GM21367 (cell line): ENCODE measurements at regions not wholly inside any gene's neighbourhood (a gene's known extent, or its start where the extent isn't known, plus 50 kb on each side); places are given as distances from the start of the nearest gene placed in this dataset.

Experiments used
- ATAC-seq: cut with Tn5 transposase; IDR thresholded peaks from one replicate; pipeline ENCODE4 v1.9.1; 2021; ENCODE audit not compliant: unreplicated experiment

DNA sequence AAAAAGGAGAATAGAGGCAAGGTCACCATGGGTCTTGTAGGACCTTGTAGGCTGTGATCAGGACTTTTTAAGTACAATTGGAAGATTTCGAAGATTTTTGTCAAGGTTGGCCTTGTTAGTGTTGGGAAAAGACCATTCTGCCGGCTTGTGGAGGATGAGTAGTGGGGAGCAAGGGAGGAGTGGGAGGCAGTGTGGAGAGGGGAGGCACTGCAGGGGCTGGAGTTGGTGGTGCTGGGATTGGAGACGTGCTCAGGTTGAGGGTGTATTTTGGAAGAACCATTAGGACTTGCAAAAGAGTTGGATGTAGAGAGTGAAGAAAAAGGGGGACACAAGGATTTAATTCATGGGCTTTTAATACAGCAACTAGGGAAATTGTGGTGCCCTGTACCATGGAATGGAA, 397.1 kb downstream of the TSN start:
- no peak for ATAC-seq

GRCh38 chr2:122156176-122156890, 400.9 kb downstream of the TSN start:
- no peak for ATAC-seq

- no peak for ATAC-seq
Measured at GRCh38 chr2:122157158-122157557, 401.7 kb downstream of the TSN start.

DNA sequence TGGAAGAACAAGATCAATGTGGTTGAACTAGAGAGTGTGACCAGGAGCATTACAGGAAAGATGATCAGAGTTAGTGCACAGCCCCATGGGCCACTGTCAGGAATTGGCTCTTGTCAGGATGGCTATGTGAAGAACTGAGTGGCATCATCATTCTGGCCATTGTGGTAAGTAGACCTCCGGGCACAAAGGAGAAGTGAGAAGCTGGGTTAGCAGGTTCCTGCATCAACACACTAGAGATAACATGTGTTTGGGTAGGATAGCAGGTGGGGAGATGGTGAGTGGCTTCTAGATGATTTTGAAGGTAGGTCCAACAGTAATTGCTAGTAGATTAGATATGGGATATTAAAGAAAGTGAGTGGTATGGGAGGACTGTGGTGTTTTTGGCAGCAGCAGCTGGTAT, 408.2 kb downstream of the TSN start:
- ATAC-seq: no peak

DNA sequence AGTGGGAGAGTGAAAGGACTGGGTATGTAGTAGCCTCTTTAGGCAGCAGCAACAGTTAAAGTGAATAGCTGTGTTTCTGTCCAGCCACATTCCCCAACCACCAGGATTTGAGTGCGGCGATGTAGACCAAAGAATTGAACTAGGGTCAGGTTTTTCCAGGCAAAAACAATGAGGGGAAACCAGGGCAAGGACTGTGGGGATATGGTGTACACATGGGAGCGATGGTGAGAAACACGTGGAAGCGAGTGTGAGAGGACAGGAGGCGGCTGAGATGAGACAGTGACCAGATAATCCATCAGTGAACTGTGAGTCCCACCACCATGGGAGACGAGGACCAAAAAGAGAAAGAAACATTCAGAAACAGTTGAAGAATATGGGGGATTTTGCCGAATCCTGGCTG, 409.5 kb downstream of the TSN start:
- ATAC-seq: no peak

DNA sequence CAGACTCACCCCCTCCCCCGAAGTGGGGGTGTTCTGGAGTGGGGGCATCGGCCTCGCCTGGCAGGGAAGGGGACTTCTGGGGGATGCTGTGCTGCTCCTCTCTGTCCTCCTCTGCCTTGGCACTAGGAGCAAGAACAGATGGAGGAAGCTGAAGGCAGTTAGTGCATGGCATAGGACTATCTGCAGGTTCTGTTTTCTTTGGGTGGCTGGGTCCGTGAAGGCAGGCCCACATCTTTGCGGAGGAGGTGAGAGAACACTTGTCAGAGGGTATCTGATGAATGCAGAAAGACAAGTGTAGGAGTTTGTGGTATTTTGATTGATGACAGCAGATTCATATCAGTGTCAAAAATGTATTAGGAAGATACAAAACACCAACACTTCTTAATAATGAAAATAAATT, 411.4 kb downstream of the TSN start:
- ATAC-seq: no peak

DNA sequence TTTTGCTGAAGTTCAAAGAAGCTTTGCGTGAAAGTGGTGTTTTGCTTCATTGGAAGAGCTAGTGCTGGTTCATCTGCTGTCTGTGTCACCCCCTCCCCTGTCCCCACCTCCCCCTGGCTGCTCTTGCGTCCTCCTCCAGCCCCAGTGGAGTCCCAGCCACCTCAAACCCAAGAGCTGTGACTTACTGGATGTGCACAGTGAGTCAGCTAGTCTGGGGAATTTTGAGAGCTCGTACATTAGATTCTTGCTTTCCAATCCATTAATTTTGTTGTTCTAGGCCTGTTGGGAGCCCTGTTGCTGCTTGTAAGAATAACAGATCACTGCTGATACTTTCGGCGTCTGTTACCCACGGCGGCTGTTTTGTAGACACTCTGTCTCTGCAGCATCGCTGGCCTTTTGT, 412.1 kb downstream of the TSN start:
- ATAC-seq: no peak

DNA sequence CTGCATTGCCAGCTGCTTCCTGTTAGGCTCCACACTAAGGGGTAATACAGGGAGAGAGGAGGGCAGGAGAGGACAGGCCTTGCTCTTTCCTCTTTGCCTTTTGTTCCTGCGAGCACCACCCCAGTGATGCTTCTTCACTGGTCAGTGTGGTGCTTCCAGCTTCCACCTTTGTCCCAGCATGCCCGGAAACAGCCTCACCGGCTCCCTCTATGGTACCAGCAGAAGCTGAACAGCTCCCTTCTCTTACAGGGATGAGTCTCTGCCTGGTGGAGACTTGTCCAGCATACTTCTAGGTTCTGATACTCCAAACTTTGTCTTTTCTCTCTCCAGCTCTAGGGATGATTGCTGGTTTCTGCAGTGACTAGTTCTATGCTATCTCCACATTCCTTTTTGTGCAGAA, 413.3 kb downstream of the TSN start:
- ATAC-seq: no peak

DNA sequence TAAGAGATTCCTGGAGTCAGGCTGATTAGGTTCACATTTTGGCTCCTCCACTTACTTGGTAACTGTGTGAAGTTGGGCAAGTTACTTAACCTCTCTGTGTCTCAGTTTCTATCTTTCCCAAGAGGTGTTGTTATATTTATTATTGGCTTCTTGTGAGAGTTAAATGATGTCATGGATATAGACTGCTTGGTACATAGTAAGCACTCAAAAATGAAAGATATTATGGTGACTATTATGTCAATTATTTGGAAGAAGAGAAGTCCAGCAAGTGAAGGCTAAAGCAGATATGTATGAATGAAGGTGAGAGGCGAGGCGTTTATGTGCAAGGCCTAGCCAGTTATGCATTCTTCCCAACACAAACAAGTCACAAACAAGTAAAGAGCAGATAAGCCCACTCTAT, 417.4 kb downstream of the TSN start:
- ATAC-seq: no peak

DNA sequence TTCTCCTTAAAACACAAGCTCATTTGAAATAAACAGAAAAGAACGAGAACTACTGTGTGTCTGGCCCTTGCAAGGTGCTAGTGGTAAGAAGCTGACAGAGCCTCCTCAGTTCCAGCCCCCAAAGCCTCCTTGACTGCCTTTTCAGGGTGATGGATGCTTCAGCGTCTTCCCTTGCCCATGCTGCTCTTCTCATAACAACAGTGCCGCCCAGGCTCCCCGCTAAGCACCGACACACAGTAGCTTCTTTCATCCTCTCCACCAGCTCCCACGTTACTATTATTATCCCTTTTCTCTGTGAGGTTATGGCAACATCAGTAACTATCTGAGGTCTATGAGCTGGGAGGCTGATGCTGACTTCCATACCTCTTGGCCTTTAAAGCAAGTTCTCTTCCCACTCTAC, 418.6 kb downstream of the TSN start:
- no peak for ATAC-seq

- no peak for ATAC-seq
Measured at GRCh38 chr2:122179492-122180165, 424.2 kb downstream of the TSN start.

DNA sequence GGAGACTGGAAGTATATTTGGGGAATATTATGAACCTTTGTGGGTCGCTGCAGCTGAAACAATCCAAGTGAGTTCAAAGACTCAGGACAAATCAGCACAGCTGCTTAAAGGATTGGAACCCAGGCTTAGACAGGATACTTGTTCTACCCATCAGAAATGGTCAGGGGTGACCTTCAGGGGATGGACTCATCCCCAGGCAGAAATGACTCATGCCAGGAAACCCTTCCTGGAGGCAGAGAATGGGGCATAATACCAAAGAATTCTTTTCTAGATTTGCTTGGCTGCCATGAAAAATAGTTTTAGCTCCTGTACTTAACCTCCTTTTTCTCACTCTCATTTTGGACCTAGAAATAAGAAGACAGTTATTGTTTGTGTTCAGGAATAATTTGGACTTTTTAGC, 425.5 kb downstream of the TSN start:
- ATAC-seq: no peak

- ATAC-seq: no peak
Measured at GRCh38 chr2:122182616-122183355, 427.3 kb downstream of the TSN start.

- ATAC-seq: no peak
Measured at GRCh38 chr2:122183890-122184289, 428.4 kb downstream of the TSN start.

- no peak for ATAC-seq
Measured at GRCh38 chr2:122186761-122187222, 431.3 kb downstream of the TSN start.

DNA sequence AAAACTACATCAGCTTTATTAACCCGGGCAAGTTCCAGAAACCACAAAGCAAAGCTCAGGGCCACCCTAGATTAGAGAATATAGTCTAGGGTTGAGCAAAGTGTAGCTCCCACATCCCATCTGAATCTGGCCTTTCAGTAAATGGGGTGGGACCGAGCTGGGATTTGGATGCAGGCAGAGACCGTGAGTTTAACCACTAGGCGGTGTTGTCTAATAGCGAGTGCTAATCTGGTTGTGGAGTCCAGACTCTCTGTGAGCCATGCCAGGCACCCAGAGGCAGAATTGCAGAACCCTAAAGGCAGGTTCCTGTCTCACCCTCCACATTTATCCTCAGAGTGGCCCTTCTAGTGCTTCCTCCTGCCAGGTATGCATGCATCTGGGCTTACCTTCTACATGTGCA, 435.9 kb downstream of the TSN start:
- no peak for ATAC-seq

DNA sequence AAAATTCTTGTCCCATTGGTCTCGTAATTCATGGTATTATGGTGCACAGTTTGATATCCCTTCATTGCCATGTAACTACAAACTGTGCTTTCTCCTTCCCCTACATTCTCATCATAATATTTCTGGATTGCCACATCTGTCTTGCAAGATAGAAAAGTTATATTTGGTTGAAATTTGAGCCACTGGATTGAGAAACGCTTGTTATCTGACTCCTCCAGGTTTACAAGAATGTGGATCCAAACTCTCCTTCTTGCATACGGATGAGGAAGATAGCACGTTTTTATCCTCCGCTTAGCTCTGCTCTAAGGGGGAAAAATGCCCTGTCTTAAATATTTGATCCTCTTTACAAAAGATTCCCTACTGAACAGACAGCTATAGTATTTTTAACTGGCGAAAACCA, 438.2 kb downstream of the TSN start:
- no peak for ATAC-seq

GRCh38 chr2:122194546-122194945, 439.1 kb downstream of the TSN start:
- ATAC-seq: no peak

- no peak for ATAC-seq
Measured at GRCh38 chr2:122203523-122203922, 448.1 kb downstream of the TSN start.

- ATAC-seq: no peak
Measured at GRCh38 chr2:122205641-122206040, 450.2 kb downstream of the TSN start.

- no peak for ATAC-seq
Measured at GRCh38 chr2:122206101-122206500, 450.6 kb downstream of the TSN start.

DNA sequence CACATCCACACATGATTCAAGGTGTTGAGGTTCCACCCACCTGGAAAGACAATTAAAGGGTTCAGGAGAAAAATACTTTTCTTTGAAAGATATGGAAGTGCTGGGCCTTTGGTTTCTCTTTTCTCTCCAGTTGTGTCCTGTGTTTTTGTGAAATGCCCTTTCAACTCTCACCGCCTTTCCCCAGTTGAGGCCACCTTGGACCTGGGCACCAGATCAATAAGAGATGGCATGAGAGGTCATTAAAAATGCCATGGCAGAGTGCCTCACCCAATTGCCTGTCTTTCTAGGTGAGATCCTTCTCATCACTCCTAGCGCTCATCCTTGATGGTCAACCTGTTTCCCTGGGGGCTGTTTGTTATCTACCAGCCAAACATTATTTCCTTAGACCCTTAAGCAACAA, 453.9 kb downstream of the TSN start:
- ATAC-seq: no peak
